BJ (cell line): ENCODE measurements at regions not wholly inside any gene's neighbourhood (a gene's known extent, or its start where the extent isn't known, plus 50 kb on each side); places are given as distances from the start of the nearest gene placed in this dataset.

Source experiments
- CTCF ChIA-PET: fragments of 350-600 bp; formaldehyde crosslinking; extraction: SDS; loops from one replicate; lab custom pipeline; 2021; ENCODE audit warnings: antibody characterized with exemption, inconsistent platforms; lab: Yijun Ruan, JAX
- POLR2A ChIA-PET: fragments of 300-600 bp; sonication (Branson Sonifier 250); formaldehyde crosslinking; extraction: SDS; loops from one replicate; lab custom pipeline; 2021; ENCODE audit warnings: antibody characterized with exemption; lab: Charles Lee
- DNase-seq: peaks from one replicate; pipeline ENCODE4 v3.0.0-alpha.2; 2011; ENCODE audit warnings: low read depth
- H3K27me3 ChIP-seq: 2 replicates; pipeline ENCODE4 v1.6.0; 2011; ENCODE audit warnings: low read length; ENCODE audit not compliant: control insufficient read depth, insufficient read depth
- H3K36me3 ChIP-seq: 2 replicates; pipeline ENCODE4 v1.5.1; 2011; ENCODE audit warnings: low read length; ENCODE audit not compliant: control insufficient read depth, insufficient read depth
- H3K4me3 ChIP-seq: 2 replicates; pipeline ENCODE4 v1.5.1; 2011; ENCODE audit warnings: low read depth, mild to moderate bottlenecking, control low read depth, low read length
- TF ChIP-seq, protein P1 (sequence below): IDR thresholded peaks from 2 replicates; pipeline ENCODE4 v1.5.1; 2011; ENCODE audit warnings: low read depth, mild to moderate bottlenecking, control low read depth, inconsistent platforms, low read length, moderate library complexity; ENCODE audit not compliant: insufficient read depth

DNA sequence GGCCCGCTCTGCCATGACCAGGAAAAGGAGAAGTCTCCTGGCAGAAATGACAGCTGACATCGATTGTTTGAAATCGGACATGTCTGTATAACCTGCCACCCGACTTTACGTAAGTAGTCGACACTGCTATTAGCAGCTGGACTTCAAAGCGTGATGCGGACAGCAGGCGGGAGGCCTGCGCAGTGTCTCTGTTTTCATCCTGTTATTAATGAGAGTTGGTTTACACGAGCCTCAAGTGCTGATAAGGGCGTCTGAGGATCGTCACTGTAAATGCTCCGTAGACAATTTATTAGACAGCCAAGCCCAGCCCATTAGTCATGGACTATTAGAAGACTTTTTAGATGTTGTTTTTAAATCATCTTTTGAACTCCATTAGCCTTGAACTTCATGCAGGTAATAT, 328.3 kb downstream of the FOXL1 start:
- ChIA-PET POLR2A (no interaction called here), CTCF (no interaction called here)
- no peak overlapping the region for H3K4me3 ChIP-seq
- no peaks in the 10 kb centered on the region for H3K36me3 ChIP-seq
- TF ChIP-seq, protein P1, sequence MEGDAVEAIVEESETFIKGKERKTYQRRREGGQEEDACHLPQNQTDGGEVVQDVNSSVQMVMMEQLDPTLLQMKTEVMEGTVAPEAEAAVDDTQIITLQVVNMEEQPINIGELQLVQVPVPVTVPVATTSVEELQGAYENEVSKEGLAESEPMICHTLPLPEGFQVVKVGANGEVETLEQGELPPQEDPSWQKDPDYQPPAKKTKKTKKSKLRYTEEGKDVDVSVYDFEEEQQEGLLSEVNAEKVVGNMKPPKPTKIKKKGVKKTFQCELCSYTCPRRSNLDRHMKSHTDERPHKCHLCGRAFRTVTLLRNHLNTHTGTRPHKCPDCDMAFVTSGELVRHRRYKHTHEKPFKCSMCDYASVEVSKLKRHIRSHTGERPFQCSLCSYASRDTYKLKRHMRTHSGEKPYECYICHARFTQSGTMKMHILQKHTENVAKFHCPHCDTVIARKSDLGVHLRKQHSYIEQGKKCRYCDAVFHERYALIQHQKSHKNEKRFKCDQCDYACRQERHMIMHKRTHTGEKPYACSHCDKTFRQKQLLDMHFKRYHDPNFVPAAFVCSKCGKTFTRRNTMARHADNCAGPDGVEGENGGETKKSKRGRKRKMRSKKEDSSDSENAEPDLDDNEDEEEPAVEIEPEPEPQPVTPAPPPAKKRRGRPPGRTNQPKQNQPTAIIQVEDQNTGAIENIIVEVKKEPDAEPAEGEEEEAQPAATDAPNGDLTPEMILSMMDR, result no peak
- DNase-seq, result no peak
- H3K27me3 ChIP-seq, result peaks cover 3% of the 10 kb centered on the region

DNA sequence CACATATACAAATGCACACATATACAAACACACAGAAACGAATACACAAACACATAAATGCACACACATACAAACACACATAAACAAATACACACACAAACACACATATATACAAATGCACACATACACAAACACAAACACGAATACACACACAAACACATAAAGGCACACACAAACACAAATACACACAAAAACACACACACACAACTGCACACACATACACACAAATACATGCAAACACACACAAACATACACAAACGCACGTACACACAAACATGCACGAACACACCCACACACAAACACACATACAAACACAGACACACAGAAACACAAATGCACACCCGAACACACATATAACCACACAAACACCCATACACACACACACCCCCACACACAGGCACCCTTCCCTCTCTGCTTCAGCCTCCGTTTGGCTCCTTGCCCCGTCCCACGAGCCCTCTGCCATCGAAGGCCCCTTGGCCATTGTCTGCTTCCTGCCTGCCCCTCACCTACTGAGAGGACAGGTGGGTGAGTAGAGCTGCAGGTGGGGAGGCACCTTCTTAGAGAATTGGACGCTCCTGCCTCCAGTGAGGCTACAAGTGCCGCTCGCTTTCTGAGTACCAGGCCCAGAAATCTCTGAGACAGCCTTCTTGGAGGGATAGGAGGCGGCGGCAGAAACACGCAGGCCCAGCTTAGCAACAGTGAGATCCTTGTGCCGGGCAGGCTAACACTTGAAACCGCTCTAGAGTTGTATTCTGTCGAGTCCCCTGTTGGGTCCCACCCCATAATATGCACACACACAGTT, 331.2 kb downstream of the FOXL1 start:
- H3K4me3 ChIP-seq, result no peak overlapping the region
- ChIA-PET POLR2A (no interaction called here), CTCF (no interaction called here)
- H3K36me3 ChIP-seq, result no peaks in the 10 kb centered on the region
- TF ChIP-seq, protein P1, result no peak
- no peak for DNase-seq
- peaks cover 3% of the 10 kb centered on the region for H3K27me3 ChIP-seq

DNA sequence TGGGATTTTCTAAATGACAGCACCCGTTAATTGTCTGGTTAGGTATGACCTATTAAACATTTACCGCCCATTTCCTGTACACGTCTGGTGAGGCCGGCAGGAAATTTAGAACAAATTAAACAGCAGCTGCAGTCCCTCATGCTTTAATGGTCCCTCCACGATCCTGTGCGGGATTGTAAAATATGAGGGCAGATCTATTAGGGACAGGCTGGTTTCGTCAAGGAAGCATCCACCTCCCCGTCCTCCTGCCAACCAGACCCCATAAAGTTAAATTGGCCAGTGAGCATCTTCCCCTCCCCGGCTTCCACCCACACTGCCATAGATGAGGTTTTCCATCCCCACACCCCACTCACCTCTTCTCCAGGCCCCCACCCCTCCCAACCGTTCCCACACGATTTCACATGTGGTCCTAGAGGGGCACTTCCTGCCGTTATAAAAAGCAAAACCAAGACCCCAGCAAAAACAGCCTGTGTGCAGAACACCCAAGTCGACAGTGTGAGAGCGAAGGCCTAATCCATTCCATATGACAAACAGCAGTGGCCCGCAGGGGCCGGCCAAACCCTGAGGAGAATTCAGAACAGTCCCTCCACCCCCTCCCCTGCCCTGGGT, 331.9 kb downstream of the FOXL1 start:
- no peaks in the 10 kb centered on the region for H3K36me3 ChIP-seq
- H3K27me3 ChIP-seq, result peaks cover 3% of the 10 kb centered on the region
- TF ChIP-seq, protein P1, result no peak
- ChIA-PET POLR2A (no interaction called here), CTCF (no interaction called here)
- no peak for DNase-seq
- no peak overlapping the region for H3K4me3 ChIP-seq

DNA sequence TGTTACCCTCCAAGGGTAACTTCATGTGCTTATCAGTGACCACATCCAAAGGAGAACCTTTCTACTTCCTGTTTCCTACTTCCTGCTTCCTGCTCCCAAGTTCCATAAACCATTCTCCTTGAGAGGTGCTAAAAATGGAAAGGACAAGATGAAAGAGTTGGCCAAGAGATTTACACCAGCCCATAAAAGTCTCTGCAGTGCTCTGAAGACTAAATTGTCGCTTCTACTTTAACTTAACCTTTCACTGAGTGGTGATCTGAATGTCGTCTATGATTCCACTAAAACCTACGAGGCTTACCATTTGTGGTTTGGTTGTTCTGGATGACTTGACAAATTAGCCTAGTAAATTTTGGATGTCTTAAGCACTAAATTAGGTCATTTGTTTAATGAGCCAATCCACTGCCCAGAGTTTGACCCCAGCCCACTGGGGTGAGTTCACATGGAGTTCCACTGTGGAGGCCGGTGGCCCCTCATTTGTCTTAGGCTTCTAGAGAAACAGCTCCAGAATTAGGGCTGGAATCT, 333.1 kb downstream of the FOXL1 start:
- Histone ChIP-seq H3K27me3 (peaks cover 3% of the 10 kb centered on the region), H3K36me3 (no peaks in the 10 kb centered on the region), H3K4me3 (no peak overlapping the region)
- no peak for DNase-seq
- POLR2A ChIA-PET, result no interaction called here
- TF ChIP-seq, protein P1, result no peak
- CTCF ChIA-PET, result no interaction called here

DNA sequence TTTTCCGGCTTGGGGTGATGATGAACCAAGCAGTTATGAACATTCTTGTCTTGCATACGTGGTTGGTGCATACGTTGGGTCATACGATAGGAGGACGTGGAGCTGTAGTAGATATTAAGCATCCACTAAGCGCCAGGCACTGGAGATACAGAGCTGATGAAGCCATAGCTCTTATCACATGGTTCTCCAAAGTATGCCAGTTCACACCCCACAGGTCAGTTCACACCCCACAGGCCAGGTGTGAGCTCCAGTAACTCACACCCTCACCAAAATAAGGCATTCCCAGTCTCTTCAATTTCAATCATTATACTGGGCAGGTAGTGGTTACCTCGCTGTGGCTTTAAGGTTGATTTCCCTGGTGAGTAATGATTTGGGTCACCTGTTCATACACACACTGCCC, 335.5 kb downstream of the FOXL1 start:
- no peaks in the 10 kb centered on the region for H3K36me3 ChIP-seq
- DNase-seq, result no peak
- CTCF ChIA-PET, result interaction anchor here (0.5 kb wide), 1 partner anchor 32 kb away, joined by 3 read pairs; no protein-coding TSS in a partner anchor
- POLR2A ChIA-PET, result no interaction called here
- TF ChIP-seq, protein P1, result no peak
- H3K4me3 ChIP-seq, result no peak overlapping the region
- H3K27me3 ChIP-seq, result no peaks in the 10 kb centered on the region; the same call in 1 of the 2 replicates
